GM12873 (cell line): ENCODE measurements at regions not wholly inside any gene's neighbourhood (a gene's known extent, or its start where the extent isn't known, plus 50 kb on each side); places are given as distances from the start of the nearest gene placed in this dataset.

Experiments
- CTCF ChIP-seq: IDR thresholded peaks from 2 replicates; pipeline ENCODE4 v1.5.1; 2012; ENCODE audit warnings: low read depth, mild to moderate bottlenecking, moderate library complexity, low read length, control low read depth; ENCODE audit not compliant: insufficient read depth; ENCODE audit errors: missing control alignments

- no peak for TF ChIP-seq CTCF
Observed at GRCh38 chr5:166279828-166280227, 2011.6 kb upstream of the WWC1 start.

GRCh38 chr5:166281433-166281832, 2010.0 kb upstream of the WWC1 start:
- TF ChIP-seq CTCF = no peak

GRCh38 chr5:166282939-166283338, 2008.5 kb upstream of the WWC1 start:
- no peak for TF ChIP-seq CTCF

- no peak for TF ChIP-seq CTCF
Observed at GRCh38 chr5:166285361-166285760, 2006.1 kb upstream of the WWC1 start.

GRCh38 chr5:166286832-166287231, 2004.6 kb upstream of the WWC1 start:
- no peak for TF ChIP-seq CTCF

- TF ChIP-seq CTCF = no peak
Observed at GRCh38 chr5:166287866-166288265, 2003.6 kb upstream of the WWC1 start.

GRCh38 chr5:166293892-166294291, 1997.6 kb upstream of the WWC1 start:
- TF ChIP-seq CTCF = no peak
